HG03565 (cell line): ENCODE measurements at regions not wholly inside any gene's neighbourhood (a gene's known extent, or its start where the extent isn't known, plus 50 kb on each side); places are given as distances from the start of the nearest gene placed in this dataset.

ENCODE experiments used
- ATAC-seq: cut with Tn5 transposase; IDR thresholded peaks from one replicate; pipeline ENCODE4 v1.9.1; 2021; ENCODE audit warnings: mild to moderate bottlenecking, moderate library complexity; ENCODE audit not compliant: unreplicated experiment

DNA sequence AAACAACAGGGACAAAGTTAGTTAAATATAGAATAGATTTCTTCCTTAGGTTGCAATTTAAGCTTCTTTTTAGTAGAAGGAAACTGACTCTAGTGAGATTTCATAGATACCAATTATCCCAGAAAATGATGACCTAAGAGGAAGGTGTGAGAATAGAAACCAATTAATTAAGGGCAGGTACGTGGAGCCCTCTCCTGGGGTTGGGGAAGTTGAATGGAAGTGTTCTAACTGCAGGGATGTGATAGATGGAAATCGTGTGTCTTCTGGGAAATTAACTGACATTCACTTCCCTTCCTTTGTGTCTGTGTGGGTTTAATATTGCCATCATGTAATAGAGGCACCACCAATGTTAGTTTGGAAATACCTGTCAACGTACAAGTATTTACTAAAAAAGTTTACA lies 204.1 kb upstream of the ANK2 start:
- ATAC-seq = no peak

DNA sequence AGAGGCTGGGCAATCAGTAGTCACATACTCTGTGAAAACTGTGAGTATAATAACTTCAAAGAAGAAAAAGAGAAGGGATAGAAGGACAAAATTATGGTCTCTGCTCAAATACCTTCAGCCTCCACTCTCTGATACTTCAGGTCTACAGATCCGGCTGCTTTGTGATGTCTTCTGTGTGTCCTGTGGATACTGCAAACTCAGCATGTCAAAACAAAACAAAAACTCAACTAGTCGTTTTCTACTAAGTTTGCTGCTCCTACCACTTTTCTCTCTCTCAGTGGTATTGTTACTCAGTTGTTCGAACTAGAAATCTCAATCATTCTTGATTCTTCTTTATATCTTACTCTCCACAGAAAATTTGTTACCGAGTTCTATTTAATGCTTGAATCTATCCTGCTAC lies 202.4 kb upstream of the ANK2 start:
- ATAC-seq = no peak

DNA sequence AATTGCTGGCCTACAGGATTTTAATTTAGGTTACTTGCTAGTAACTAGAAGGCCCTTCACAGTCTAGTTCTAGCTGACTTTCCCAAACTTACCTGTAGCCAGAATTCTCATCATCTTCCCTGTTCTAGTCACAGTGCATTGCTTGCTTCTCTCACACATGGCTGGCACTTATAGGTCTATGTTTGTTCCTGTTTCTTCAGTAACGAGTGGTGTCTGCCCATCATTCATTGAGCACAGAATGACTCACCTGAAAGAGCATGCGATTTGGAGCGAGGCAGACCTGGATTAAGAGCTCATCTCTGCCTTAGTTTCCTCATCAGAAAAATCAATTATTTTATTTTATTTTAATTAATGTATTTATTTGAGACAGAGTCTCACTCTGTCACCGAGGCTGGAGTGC lies 201.7 kb upstream of the ANK2 start:
- ATAC-seq = no peak

DNA sequence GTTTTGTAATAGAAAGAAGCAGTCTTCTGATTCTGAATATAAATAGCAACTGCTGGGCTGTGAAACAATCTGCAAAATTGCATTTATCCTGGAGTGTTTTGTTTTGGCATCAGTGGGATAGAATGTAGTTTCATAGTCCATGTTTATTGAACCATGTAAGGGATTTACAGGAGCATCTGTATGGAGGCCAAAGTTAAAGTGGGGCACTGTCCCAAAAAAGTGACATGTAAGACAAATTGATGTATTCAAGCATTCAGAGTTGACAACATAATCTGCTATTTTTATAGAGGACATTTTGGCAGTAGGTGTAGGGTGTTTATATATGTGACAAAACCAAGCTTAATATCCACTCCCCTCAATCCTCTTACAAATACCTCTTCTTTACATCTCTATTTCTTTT lies 200.5 kb upstream of the ANK2 start:
- ATAC-seq = no peak

DNA sequence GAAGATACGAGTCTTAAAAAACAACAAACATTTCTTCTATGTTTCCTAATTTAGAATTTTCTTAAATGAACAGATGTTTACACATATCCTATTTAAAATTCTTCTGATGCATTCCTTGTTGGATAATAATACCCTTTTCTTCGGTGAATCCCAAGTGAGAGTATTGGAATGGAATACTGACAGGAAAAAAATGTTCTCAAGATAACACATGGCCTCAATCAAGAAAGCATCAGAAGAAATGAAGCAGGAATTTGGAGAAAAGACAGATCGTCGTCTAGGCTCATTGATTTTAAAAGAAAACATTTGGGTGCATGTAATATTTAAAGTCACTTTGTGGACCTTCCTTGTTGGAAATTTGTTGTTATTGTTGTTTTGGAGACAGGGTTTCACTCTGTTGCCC lies 196.9 kb upstream of the ANK2 start:
- no peak for ATAC-seq

DNA sequence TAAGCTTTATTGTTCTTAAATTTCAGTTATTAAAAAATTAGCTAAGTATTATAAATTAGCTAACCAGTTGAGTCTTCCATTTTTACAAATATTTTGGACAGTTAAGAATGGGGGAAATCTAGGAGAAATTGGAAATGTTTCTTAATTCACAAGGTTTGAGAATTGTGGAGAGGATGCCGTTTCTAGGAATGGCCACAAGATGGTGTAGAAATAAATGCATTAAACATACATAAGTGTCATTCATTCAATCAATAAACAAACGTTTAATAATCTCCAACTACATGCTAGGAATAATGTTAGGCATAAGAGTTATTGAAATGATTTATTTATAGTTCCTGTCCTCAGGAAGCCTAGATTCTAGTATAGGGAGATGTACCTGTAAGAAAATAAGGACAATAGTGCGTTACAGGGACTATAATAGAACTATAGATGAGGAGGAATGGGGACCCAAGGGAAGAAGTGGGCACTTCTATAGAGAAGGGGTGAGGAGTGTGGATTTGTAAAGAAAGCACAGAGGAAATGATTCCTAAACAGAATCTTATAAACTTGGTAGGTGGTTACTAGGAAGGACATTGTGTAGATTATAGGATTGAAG lies 195.7 kb upstream of the ANK2 start:
- ATAC-seq = no peak

DNA sequence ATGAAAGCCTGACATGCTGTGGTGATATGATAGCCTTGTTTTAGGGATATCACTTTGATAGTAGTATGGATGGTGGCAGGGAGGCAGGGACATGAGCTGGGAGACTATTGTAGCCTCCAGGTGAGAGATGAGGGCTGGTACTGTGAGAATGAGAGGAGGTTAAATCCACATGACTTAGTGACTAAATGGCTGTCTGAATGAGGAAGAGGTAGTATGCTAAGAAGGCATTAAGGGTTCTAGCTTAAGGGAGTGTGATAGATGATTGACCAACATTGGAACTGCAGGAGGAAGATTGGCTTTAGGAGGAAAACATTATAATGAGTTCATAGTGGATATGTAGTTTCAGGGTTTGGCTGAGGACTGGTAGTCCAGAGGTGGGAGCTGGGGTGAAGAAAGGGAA lies 195.0 kb upstream of the ANK2 start:
- no peak for ATAC-seq

DNA sequence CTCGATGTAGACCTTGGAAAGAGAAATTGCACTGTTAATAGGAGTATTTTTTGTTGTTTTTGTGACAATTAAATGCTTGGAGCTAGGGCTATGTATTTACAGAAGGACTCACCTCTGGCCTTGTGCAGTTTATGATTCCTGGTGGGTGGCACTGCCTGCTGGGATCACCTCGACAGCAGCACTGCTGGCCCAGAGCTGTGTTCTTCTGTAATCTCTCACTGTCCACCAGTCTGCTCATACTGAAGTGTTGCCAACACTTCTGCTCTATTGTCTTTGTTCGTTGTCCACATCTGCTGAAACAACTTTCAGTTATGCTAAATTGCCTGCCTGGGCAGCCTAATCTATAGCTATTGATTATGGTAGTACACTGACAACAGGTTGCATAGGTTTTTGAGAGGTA lies 194.4 kb upstream of the ANK2 start:
- no peak for ATAC-seq

DNA sequence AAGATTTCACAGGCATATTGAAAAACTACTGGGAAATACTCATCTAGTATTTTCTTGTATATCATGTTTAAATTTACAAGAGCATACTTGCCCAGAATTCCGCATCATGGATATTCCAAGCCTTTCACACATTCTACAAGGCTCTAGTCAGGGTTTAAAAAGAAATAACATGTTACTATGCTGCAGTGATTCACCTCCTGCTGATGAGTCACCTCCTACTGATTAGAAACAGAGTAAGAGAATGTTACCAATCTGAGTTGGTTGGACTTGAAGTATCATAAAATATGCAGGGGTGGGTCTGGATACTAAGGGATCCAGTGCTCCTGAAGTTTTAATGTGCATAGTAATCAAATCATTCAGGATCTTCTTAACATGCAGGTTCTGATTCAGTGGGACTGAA lies 192.0 kb upstream of the ANK2 start:
- no peak for ATAC-seq

DNA sequence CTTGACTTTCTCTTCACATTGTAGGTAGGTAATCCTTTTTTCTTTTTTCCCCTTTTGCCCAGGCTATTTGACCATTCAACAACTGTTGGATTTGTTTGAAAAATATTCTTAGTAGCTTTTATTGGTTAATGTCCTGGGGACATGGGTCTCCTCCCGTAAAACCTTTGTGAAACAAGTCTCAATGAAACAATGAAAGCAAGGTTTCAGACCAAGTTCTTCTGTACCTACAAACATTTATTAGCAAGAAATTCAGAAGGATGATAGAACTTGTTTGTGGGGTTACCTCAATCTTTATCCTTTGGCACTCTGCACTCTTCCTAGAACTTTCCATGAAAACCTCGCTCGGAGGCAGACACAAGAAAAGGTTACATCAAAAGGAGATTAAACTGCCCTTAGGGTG lies 190.7 kb upstream of the ANK2 start:
- ATAC-seq = no peak

DNA sequence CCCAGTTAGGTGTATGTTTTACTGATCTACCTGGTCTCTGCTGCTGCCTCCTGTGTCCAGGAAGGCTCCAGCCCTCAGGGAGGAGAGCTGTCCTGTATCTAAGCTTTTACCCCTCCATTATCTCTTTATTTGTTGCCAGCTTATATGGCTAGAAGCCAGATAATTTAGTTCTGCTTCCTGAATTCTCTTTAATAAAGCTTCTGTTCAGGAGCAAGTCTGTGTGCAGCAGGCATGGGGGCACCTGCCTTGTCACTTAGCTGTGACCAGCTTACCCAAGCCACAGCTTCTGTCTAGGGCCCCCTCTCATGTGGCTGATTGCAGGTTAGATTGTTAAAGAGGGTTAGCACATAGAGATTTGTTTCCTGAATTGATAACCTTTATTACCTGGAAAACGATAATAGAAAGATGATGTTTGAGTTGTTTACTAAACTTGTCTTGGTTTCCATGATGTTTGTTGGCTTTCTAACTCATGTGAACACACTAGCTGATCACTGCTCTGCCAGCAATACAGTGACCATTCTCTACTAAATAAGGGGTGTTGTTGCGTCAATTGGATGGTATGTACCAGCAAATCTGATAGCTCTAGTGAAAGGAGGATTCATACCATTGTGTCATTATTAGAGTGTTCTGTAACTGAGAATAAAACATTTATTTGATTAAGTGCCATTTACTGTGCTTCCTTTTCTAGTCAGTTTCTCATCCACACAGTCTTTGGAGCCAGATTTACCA lies 189.8 kb upstream of the ANK2 start:
- no peak for ATAC-seq

DNA sequence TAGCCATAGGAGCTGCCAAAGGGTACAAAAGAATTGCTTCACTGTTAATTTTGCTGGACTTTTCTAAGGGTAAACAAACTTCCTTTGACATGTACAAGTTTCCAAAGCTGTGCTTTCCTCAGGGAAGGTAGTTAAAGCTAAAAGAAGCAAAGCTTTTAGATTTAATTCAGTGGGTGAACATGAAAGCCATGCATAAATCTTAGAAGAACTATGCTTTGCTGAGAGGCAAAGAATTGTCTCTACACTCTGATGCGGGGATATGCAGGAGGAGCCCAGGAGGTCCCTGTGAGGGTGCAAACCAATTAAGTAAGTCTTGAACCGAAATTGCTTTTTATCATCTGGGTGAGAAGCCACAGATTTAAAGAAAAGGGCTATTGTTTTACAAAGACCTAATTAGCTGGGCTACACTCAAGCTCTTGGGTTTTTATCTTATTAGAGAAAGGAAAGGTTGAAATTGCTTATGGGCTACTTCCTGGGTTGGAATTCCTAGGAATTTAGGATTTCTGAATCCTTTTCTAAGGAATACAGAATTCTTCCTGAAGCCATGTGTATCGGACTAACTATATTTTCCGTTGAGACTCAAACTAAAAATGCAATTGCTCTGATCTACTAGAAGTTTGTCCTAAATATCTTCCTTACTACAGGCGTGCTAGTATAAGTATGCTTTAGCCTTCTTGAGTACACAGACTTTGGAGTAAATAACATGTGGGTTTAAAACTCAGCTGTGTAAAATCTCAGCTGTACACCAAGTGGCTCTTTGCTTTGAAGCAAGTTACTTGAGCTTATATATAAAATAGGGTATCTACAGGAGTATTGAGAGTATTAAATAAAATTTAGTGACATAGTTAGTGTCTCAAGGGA lies 188.4 kb upstream of the ANK2 start:
- ATAC-seq = no peak

DNA sequence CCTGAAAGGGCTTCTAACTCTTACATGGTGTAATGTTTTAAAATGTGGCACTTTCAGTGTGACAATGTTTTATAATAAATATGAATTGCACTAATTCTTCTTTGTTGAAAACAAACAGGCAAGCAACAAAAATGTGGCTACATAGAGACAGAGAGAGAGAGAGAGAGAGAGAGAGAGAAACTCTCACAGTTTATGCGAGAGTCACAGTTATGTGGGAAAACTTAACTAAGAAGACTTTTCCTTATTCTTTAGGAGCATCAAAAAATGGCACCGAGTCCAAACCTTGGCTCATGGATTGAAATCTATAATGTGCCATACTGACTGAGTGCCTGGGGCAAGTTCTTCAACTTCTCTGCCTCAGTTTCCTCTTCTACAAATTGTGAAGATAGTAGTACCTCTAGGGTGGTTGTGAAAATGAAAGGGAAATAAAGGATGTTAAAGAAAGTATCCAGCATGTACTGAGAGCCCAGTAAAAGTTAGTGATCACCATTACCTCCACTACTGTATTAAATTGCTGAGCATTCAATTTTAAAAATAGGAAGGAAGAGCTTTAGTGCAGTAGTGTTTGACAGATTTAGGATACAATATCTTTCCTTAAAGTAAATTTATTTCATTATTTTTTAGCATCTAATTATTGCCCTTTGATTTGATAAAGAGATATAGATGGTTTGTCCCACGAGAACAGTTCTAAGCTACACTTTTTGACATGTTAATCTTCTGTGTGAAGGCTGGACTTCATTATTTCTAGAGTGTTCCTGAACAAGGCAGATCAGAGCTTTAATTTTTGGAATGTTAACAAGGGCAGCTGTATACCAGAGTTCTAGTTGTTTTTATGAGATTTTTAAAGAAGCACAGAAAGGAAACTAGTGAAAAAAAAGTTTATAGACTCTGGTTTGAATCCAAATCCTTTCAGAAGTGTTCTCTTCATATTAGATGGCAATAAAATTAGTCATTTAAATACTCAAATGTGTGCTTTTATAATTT lies 187.5 kb upstream of the ANK2 start:
- ATAC-seq = no peak

DNA sequence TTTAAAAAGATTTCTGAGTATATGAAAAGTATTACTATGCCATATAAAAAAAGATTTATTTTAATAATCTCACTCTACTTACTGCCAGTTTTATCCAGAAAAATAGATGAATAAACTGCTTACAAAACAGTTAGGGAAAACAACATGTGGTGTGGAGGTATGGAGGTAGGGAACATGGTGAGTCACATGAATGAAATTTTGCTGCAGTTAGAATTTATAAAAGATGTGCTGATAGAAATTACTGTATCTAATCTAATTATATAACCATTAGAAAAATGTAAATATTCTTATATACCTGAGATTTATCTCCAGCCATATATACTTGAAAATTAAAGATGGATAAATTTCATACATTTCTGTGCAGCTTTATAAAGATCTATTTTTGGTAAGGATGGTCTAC lies 184.0 kb upstream of the ANK2 start:
- ATAC-seq = no peak

DNA sequence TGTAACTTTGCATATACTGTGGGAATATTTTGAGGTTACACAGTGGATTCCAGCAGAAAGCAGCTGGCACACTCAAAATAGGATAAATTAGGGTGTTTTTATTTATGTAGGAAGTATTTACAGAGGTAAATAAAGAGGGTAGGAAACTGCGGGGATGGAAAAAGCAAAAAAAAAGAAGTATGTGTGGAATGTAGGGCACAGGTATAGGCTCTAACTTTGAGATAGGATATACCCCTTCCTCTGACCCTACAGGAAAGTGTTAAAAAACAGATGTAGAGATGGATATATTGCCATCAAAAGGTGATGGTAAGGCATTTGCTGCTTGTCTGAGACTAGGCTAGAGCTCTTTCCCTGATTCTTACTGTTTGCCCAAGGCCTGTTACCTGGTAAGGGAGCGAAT lies 173.1 kb upstream of the ANK2 start:
- no peak for ATAC-seq

DNA sequence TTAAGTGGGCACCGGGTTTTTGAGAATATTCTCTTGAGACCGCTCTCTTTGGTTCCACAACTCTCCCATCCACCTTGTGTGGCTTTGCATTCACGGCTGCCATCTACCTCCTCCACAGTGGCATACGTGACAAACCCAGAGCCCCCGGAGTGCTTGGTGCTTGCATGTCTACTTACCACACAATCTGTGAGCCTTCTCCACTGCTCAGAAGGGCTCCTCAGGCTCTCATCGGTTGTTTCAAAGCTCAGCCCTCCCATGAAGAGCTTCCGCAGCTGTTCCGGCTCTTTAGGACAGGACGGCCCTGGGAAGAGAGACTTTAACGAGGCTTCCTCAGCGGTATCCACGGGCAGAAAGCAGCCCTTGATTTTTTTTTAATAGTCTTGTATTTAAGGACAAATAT lies 167.6 kb upstream of the ANK2 start:
- no peak for ATAC-seq

DNA sequence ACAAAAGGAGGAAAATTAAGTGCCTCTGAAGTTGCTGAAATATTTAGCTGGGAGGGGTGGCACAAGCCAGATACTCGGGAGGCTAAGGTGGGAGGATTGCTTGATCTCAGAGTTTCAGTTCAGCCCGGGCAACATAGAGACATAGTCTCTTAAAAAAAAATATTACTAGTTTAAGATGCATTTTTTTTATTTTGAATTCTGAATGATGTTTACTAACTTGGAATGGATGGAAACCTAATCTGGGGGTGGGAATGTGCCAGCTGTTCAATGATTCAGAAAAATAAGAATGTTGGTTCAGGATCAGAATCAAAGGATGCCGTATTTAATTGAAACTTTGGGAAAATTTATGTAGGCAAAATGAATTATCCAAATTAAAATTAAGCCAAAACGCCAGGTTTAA lies 167.2 kb upstream of the ANK2 start:
- no peak for ATAC-seq

DNA sequence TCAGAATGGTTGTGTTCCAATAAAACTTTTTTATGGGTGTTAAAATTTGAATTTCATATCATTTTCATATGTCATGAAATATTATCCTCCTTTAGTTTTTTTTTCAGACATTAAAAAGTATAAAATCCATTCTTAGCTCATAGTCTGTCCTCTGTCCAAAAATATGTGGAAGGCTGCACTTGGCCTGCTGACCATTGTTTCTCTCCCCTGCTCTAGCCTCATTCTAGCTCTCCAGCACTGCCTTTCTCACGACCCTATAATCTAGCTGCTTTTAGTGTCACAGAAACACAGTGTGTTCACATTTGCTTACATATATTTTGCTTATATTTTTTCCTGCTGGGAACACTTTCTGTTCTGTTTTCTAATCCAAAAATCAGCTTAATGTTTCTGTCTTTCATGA lies 165.0 kb upstream of the ANK2 start:
- no peak for ATAC-seq

DNA sequence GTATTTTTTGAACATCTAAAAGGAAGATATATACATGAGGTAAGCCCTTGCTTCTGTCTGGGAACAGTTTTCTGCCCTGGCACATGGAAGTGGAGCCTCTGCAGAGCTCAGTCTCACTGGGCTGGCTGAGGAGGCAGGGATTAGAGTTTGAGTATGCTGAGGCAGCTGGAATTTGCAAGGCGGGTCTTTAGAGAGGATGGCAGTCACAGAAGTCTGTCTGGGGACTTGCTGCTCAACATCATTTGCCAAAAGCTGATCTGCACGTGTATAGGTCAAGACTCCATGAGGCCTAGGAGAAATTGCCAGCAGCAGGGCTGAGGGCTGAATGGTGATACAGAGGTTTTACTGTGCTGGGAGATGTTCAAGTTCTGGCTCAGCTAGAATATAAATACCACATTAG lies 163.6 kb upstream of the ANK2 start:
- ATAC-seq = no peak

DNA sequence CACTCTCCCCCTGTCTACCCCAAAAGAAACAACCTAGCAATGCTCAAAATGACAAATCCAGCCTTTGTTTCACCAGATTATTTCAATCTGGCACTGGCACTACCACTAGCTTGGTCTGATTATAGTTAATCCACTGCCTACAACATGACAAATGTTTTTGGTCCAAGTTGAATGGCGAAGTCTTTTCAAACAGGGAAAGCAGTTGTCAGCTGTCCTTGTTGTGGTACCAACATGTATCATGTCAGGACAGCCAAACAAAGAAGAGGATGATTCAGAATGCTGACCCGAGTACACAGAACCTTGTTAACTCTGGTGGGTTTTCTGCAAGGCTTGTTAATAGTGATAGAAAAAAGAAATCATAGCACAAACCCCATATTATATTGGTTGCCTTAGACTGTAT lies 160.8 kb upstream of the ANK2 start:
- ATAC-seq = no peak

DNA sequence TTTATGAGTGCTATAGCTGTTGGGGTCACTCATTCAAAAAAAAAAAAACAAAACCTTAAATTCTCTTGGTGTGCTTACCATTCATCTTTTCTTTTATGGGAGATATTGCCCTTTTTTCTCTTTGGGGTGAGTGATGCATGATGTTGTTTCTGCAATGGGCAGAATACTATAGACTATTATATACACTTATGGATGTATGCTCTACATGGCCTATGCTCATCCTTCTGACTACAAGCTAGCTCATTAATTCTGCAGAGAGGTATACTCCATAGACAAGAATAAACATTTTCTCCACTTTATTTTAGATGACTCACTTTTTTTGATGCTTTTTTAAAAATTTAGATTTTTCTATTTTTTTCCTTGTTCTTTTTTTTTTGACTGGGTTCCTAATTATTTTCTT lies 160.3 kb upstream of the ANK2 start:
- ATAC-seq = peak; percentile 35
